Breast epithelium (tissue), 4 donors: ENCODE measurements at regions not wholly inside any gene's neighbourhood (a gene's known extent, or its start where the extent isn't known, plus 50 kb on each side); places are given as distances from the start of the nearest gene placed in this dataset.

ENCODE experiments used
- DNase-seq, 2 donors: peaks; one replicate each; pipeline ENCODE4 v3.0.0-alpha.2; 2019; ENCODE audit warnings: low spot score in 2 of 2
- H3K27ac ChIP-seq, 2 donors: fragments of 200-600 bp; sonication (generic) in 1 of 2; one replicate each; pipeline ENCODE4 v1.5.1; 2016 to 2019; ENCODE audit warnings: mild to moderate bottlenecking in 1 of 2
- H3K27me3 ChIP-seq, 2 donors: fragments of 200-600 bp; sonication (generic) in 1 of 2; one replicate each; pipeline versions ENCODE4 v1.5.1 to v1.6.0; 2017 to 2019; ENCODE audit warnings: control low read depth in 1 of 2, mild to moderate bottlenecking in 1 of 2
- H3K36me3 ChIP-seq: fragments of 200-600 bp; one replicate; pipeline ENCODE4 v1.5.1; 2019
- H3K4me1 ChIP-seq, 2 donors: fragments of 200-600 bp; sonication (generic); one replicate each; pipeline ENCODE4 v1.5.1; 2016 to 2019; ENCODE audit warnings: control low read depth in 1 of 2
- H3K4me3 ChIP-seq, 3 donors: fragments of 200-600 bp; sonication (generic); 1 replicate in 2 of 3; 2 replicates in 1 of 3; pipeline ENCODE4 v1.5.1; 2016 to 2019; ENCODE audit warnings: mild to moderate bottlenecking in 3 of 3, moderate library complexity in 2 of 3
- H3K9me3 ChIP-seq, 2 donors: fragments of 200-600 bp; sonication (generic) in 1 of 2; one replicate each; pipeline ENCODE4 v1.5.1; 2016 to 2019; ENCODE audit warnings: control low read depth in 1 of 2
- POLR2A ChIP-seq: fragments of 450-650 bp; IDR thresholded peaks from one replicate; pipeline ENCODE4 v1.6.1; 2016; ENCODE audit warnings: antibody characterized with exemption, mild to moderate bottlenecking, moderate library complexity
- POLR2AphosphoS5 ChIP-seq, 3 donors: sonication (generic); formaldehyde crosslinking; IDR thresholded peaks; one replicate each; pipeline ENCODE4 v1.6.1; 2017; ENCODE audit warnings: antibody characterized with exemption in 3 of 3
- intact Hi-C: fragments of 100-400 bp; cut with DNase I; formaldehyde crosslinking; loops from one replicate; pipeline ENCODE4 v1.15.1; 2023; ENCODE audit warnings: low total_unique reads
- TF ChIP-seq, protein P1 (sequence below), 3 donors: fragments of 450-650 bp; IDR thresholded peaks; one replicate each; pipeline ENCODE4 v1.5.1; 2016 to 2017; ENCODE audit warnings: antibody characterized with exemption in 3 of 3, mild to moderate bottlenecking in 3 of 3, moderate library complexity in 3 of 3

DNA sequence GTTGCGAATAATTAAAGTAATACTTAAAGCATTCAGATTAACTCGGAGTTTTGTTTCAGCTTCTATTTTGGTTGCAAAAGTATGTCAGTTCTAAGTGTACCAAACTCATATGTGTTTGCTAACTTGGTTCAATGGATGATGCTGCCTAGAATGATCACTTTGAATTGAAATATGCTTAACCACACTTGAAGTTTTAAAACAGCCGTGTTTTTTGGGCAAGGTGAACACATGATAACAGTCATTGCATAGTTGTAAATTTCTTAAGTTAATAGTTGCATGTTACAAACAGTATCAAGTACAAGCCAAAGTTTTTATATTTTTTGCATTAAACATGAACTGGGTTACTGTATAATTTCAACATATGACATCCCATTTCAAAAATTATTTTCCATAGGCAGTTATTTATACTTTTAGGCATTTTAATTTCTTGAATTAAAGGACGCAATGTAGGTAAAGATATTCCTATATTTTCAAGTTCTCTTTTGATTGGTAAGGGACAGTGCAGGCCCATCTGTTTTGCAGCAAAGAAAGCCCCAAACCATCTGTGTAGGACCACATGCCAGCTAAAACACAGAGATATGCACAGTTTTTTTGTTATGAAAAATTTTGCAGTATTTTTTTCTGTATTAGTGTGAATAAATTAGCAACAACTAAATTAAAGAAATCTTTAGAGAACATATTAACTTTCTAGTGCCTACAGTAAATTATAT, 575.5 kb downstream of the PRKD1 start:
- Histone ChIP-seq H3K9me3 (no peaks in the 10 kb centered on the region), H3K27me3 (no peaks in the 10 kb centered on the region), H3K4me1 (no peaks in the 10 kb centered on the region), H3K27ac (no peak overlapping the region), H3K36me3 (no peaks in the 10 kb centered on the region), H3K4me3 (no peak overlapping the region)
- intact Hi-C loops: no loop called here
- DNase-seq: no peak
- TF ChIP-seq POLR2A (no peak), POLR2AphosphoS5 (IDR thresholded peaks at IDR 0.05) (no peak)
- TF ChIP-seq, protein P1, sequence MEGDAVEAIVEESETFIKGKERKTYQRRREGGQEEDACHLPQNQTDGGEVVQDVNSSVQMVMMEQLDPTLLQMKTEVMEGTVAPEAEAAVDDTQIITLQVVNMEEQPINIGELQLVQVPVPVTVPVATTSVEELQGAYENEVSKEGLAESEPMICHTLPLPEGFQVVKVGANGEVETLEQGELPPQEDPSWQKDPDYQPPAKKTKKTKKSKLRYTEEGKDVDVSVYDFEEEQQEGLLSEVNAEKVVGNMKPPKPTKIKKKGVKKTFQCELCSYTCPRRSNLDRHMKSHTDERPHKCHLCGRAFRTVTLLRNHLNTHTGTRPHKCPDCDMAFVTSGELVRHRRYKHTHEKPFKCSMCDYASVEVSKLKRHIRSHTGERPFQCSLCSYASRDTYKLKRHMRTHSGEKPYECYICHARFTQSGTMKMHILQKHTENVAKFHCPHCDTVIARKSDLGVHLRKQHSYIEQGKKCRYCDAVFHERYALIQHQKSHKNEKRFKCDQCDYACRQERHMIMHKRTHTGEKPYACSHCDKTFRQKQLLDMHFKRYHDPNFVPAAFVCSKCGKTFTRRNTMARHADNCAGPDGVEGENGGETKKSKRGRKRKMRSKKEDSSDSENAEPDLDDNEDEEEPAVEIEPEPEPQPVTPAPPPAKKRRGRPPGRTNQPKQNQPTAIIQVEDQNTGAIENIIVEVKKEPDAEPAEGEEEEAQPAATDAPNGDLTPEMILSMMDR (IDR thresholded peaks at IDR 0.05): no peak

DNA sequence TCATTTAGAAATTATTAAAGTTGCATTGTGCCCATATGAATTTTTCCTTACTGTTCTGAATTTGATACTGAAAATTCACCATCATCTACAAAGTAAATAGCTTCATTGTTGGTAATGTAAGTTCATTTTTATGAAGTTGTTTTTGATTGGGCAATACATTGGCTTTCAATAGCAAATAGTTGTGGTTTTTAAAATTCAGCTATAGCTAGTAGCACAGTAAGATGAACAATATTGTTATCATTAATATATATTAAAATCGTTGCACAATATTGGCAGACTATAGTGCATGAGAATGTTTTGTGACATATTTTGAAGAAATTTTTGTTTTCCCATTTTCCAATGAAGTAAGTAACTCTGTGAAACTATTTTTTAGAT, 575.0 kb downstream of the PRKD1 start:
- intact Hi-C loops: no loop called here

DNA sequence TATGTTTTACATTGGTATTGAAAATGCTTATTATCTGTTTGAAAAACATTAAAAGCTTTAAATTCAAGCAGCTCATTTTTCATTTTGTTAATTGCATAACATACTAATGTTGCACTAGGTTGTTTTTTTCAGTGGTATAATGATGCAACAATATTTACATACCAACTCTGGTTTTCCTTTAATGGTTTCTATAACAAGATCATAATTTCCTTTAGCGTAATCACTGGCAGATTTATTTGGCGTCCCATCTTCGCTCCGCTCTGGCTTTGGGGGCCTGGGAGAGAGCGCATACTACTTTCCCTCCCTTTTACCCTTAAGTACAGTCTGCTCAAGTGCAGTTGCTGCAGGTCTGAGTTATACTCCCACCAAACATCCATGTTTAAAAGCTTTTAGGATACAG, 574.1 kb downstream of the PRKD1 start:
- intact Hi-C loops: no loop called here
- no peak for DNase-seq
- no peak overlapping the region for H3K4me3 ChIP-seq
- H3K36me3 ChIP-seq: no peaks in the 10 kb centered on the region
- H3K27me3 ChIP-seq: no peaks in the 10 kb centered on the region
- H3K4me1 ChIP-seq: no peaks in the 10 kb centered on the region
- no peaks in the 10 kb centered on the region for H3K9me3 ChIP-seq
- TF ChIP-seq POLR2AphosphoS5 (IDR thresholded peaks at IDR 0.05) (no peak), POLR2A (no peak)
- TF ChIP-seq, protein P1 (IDR thresholded peaks at IDR 0.05): no peak
- no peak overlapping the region for H3K27ac ChIP-seq

More for the DNA sequence above, 575.0 kb downstream of the PRKD1 start:
- DNase-seq: no peak
- Histone ChIP-seq H3K9me3 (no peaks in the 10 kb centered on the region), H3K4me3 (no peak overlapping the region), H3K36me3 (no peaks in the 10 kb centered on the region), H3K27ac (no peak overlapping the region), H3K4me1 (no peaks in the 10 kb centered on the region), H3K27me3 (no peaks in the 10 kb centered on the region)
- TF ChIP-seq POLR2AphosphoS5 (IDR thresholded peaks at IDR 0.05) (no peak), POLR2A (no peak)
- TF ChIP-seq, protein P1 (IDR thresholded peaks at IDR 0.05): no peak

DNA sequence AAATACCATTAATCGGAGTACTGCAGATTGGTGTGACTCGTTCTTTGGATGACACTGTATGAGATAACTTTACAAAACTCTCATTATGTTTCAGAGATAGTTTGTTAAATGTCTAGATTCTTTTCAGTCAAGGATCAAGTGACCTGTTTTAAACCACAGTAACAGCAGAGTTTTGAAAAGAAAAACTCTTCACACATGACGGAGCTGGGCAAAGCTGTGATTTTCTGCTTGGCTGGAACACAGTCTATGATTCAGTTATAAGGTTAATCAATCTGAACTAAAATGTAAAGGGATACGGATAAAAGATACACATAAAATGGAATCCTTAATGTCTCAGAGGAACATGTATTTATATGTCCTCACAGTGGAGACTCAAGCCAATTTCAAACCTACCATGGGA, 573.2 kb downstream of the PRKD1 start:
- intact Hi-C loops: no loop called here
- no peak for DNase-seq
- TF ChIP-seq, protein P1 (IDR thresholded peaks at IDR 0.05): no peak
- TF ChIP-seq POLR2A: no peak
- TF ChIP-seq POLR2AphosphoS5 (IDR thresholded peaks at IDR 0.05): no peak
- H3K9me3 ChIP-seq: no peaks in the 10 kb centered on the region
- H3K36me3 ChIP-seq: no peaks in the 10 kb centered on the region
- H3K27ac ChIP-seq: no peak overlapping the region
- no peaks in the 10 kb centered on the region for H3K27me3 ChIP-seq
- no peak overlapping the region for H3K4me3 ChIP-seq
- no peaks in the 10 kb centered on the region for H3K4me1 ChIP-seq

DNA sequence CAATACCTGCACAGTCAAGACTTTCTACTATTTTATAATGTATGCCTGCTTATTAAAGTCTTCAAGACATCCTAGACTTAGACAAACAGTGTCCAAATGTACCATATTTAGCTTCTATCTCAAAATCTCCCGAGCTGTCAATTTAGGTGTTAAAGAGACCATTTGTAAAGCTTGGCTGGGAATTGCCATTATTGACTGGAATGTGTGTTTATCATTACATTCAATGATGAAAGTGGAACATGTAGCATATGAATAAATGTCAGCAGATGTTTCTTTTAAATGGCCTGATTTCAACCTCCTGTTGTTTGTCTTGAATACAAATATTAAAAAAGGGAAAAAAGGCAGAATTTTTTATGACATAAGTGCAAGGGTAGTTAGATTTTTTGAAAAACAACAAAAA, 572.3 kb downstream of the PRKD1 start:
- TF ChIP-seq, protein P1 (IDR thresholded peaks at IDR 0.05): no peak
- TF ChIP-seq POLR2A (no peak), POLR2AphosphoS5 (IDR thresholded peaks at IDR 0.05) (no peak)
- H3K9me3 ChIP-seq: no peaks in the 10 kb centered on the region
- H3K4me3 ChIP-seq: no peak overlapping the region
- H3K27me3 ChIP-seq: no peaks in the 10 kb centered on the region
- DNase-seq: no peak
- no peaks in the 10 kb centered on the region for H3K4me1 ChIP-seq
- H3K27ac ChIP-seq: no peak overlapping the region
- intact Hi-C loops: no loop called here
- H3K36me3 ChIP-seq: no peaks in the 10 kb centered on the region
